Ishikawa (cell line): ENCODE measurements at regions not wholly inside any gene's neighbourhood (a gene's known extent, or its start where the extent isn't known, plus 50 kb on each side); places are given as distances from the start of the nearest gene placed in this dataset.

ENCODE experiments used
- CEBPB ChIP-seq: IDR thresholded peaks from 2 replicates; pipeline ENCODE4 v1.6.1; 2012
- CREB1 ChIP-seq: IDR thresholded peaks from 2 replicates; pipeline ENCODE4 v1.6.1; 2012; ENCODE audit warnings: low read depth
- EGR1 ChIP-seq: IDR thresholded peaks from 2 replicates; pipeline ENCODE4 v1.6.1; 2012
- EP300 ChIP-seq: IDR thresholded peaks from 2 replicates; pipeline ENCODE4 v1.6.1; 2012; ENCODE audit warnings: borderline replicate concordance
- FOXM1 ChIP-seq: IDR thresholded peaks from 2 replicates; pipeline ENCODE4 v1.6.1; 2012; ENCODE audit warnings: low read depth, borderline replicate concordance
- MAX ChIP-seq: IDR thresholded peaks from 2 replicates; pipeline ENCODE4 v1.6.1; 2012
- NFIC ChIP-seq: IDR thresholded peaks from 2 replicates; pipeline ENCODE4 v1.6.1; 2012
- RAD21 ChIP-seq: IDR thresholded peaks from 2 replicates; pipeline ENCODE4 v1.6.1; 2012; ENCODE audit warnings: low read depth
- TAF1 ChIP-seq: IDR thresholded peaks from 2 replicates; pipeline ENCODE4 v1.6.1; 2012; ENCODE audit warnings: low read depth, mild to moderate bottlenecking
- TCF12 ChIP-seq: IDR thresholded peaks from 2 replicates; pipeline ENCODE4 v1.6.1; 2012; ENCODE audit warnings: low read depth
- TEAD4 ChIP-seq: IDR thresholded peaks from 2 replicates; pipeline ENCODE4 v1.6.1; 2012
- YY1 ChIP-seq: IDR thresholded peaks from 2 replicates; pipeline ENCODE4 v1.6.1; 2012; ENCODE audit warnings: low read depth
- TF ChIP-seq, protein P1 (sequence below): IDR thresholded peaks from 2 replicates; pipeline ENCODE4 v1.6.1; 2012; ENCODE audit warnings: low read depth, mild to moderate bottlenecking
- TF ChIP-seq, protein P2 (sequence below): IDR thresholded peaks from 2 replicates; pipeline ENCODE4 v1.6.1; 2012

GRCh38 chr3:150286390-150287147, 121.5 kb upstream of the TSC22D2 start:
- TF ChIP-seq CREB1, result no peak
- TF ChIP-seq, protein P1, sequence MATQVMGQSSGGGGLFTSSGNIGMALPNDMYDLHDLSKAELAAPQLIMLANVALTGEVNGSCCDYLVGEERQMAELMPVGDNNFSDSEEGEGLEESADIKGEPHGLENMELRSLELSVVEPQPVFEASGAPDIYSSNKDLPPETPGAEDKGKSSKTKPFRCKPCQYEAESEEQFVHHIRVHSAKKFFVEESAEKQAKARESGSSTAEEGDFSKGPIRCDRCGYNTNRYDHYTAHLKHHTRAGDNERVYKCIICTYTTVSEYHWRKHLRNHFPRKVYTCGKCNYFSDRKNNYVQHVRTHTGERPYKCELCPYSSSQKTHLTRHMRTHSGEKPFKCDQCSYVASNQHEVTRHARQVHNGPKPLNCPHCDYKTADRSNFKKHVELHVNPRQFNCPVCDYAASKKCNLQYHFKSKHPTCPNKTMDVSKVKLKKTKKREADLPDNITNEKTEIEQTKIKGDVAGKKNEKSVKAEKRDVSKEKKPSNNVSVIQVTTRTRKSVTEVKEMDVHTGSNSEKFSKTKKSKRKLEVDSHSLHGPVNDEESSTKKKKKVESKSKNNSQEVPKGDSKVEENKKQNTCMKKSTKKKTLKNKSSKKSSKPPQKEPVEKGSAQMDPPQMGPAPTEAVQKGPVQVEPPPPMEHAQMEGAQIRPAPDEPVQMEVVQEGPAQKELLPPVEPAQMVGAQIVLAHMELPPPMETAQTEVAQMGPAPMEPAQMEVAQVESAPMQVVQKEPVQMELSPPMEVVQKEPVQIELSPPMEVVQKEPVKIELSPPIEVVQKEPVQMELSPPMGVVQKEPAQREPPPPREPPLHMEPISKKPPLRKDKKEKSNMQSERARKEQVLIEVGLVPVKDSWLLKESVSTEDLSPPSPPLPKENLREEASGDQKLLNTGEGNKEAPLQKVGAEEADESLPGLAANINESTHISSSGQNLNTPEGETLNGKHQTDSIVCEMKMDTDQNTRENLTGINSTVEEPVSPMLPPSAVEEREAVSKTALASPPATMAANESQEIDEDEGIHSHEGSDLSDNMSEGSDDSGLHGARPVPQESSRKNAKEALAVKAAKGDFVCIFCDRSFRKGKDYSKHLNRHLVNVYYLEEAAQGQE, result no peak
- TF ChIP-seq CEBPB, result no peak
- no peak for TF ChIP-seq FOXM1
- no peak for TF ChIP-seq TAF1
- peak; percentile 76 for TF ChIP-seq YY1
- peak; percentile 75 for TF ChIP-seq RAD21
- no peak for TF ChIP-seq TEAD4
- TF ChIP-seq EP300, result no peak
- no peak for TF ChIP-seq EGR1
- TF ChIP-seq, protein P2, sequence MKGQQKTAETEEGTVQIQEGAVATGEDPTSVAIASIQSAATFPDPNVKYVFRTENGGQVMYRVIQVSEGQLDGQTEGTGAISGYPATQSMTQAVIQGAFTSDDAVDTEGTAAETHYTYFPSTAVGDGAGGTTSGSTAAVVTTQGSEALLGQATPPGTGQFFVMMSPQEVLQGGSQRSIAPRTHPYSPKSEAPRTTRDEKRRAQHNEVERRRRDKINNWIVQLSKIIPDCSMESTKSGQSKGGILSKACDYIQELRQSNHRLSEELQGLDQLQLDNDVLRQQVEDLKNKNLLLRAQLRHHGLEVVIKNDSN, result no peak
- TF ChIP-seq NFIC, result no peak
- no peak for TF ChIP-seq MAX
- no peak for TF ChIP-seq TCF12
